Stimulated activated CD8-positive, alpha-beta memory T cell treated with anti-CD3 and anti-CD28 coated beads, Interleukin-15, amount 100 ng/mL, for 4 hours (primary cell): ENCODE measurements at regions not wholly inside any gene's neighbourhood (a gene's known extent, or its start where the extent isn't known, plus 50 kb on each side); places are given as distances from the start of the nearest gene placed in this dataset.

Source experiments
- DNase-seq, 2 donors: peaks; one replicate each; pipeline ENCODE4 v3.0.0-alpha.2; 2020; ENCODE audit warnings: low read depth in 2 of 2

- no peak for DNase-seq
Observed at GRCh38 chr10:124302951-124303505, 115.7 kb downstream of the OAT start.

GRCh38 chr10:124301736-124302135, 117.0 kb downstream of the OAT start:
- DNase-seq, result no peak

GRCh38 chr10:124300735-124301134, 118.0 kb downstream of the OAT start:
- no peak for DNase-seq

GRCh38 chr10:124300224-124300623, 118.5 kb downstream of the OAT start:
- no peak for DNase-seq

- DNase-seq, result no peak
Observed at GRCh38 chr10:124299696-124300095, 119.0 kb downstream of the OAT start.

GRCh38 chr10:124298891-124299290, 119.8 kb downstream of the OAT start:
- no peak for DNase-seq

GRCh38 chr10:124296813-124297788, 121.6 kb downstream of the OAT start:
- DNase-seq, result no peak

GRCh38 chr10:124296121-124296812, 122.5 kb downstream of the OAT start:
- no peak for DNase-seq

- no peak for DNase-seq
Observed at GRCh38 chr10:124294811-124295770, 123.6 kb downstream of the OAT start.

GRCh38 chr10:124293616-124294449, 124.9 kb downstream of the OAT start:
- DNase-seq, result no peak

GRCh38 chr10:124292911-124293615, 125.7 kb downstream of the OAT start:
- DNase-seq, result no peak

GRCh38 chr10:124291001-124291701, 127.6 kb downstream of the OAT start:
- no peak for DNase-seq

- no peak for DNase-seq
Observed at GRCh38 chr10:124289851-124290795, 128.6 kb downstream of the OAT start.

GRCh38 chr10:124288928-124289850, 129.5 kb downstream of the OAT start:
- no peak for DNase-seq

- DNase-seq, result no peak
Observed at GRCh38 chr10:124288486-124288885, 130.2 kb downstream of the OAT start.

- DNase-seq, result no peak
Observed at GRCh38 chr10:124287791-124288190, 130.9 kb downstream of the OAT start.
